Panc1 (cell line): ENCODE measurements at regions not wholly inside any gene's neighbourhood (a gene's known extent, or its start where the extent isn't known, plus 50 kb on each side); places are given as distances from the start of the nearest gene placed in this dataset.
"Not testable (repeated sequence)": the region's sequence is repeated elsewhere in the genome, so short reads cannot be mapped to it uniquely, and the experiment has no call there.

Experiments
- ATAC-seq: fragments of 200-7000 bp; cut with Tn5 transposase; 2 replicates; pipeline ENCODE4 v1.9.1; 2020; ENCODE audit warnings: mild to moderate bottlenecking, moderate library complexity
- BruUV-seq: library from RNA; stranded (reverse); fragments of 400-500 nt; replicated peaks from 2 replicates; lab custom pipeline; 2021; lab: Mats Ljungman, UMichigan
- CTCF ChIA-PET: fragments of 300-600 bp; sonication (Branson Sonifier 250); formaldehyde crosslinking; loops from one replicate; lab custom pipeline; 2022; ENCODE audit warnings: antibody characterized with exemption; lab: Charles Lee
- POLR2A ChIA-PET: fragments of 300-600 bp; sonication (Branson Sonifier 250); formaldehyde crosslinking; loops from one replicate; lab custom pipeline; 2022; ENCODE audit warnings: antibody characterized with exemption; lab: Charles Lee
- DNase-seq: peaks from one replicate; pipeline ENCODE4 v3.0.0-alpha.2; 2010; ENCODE audit warnings: low read depth, low spot score
- H3K27ac ChIP-seq: 2 replicates; pipeline ENCODE4 v1.5.1; 2011; ENCODE audit warnings: mild to moderate bottlenecking, low read length, inconsistent platforms
- H3K27me3 ChIP-seq: fragments of 200-500 bp; sonication (Bioruptor generic); 2 replicates; pipeline ENCODE4 v1.6.0; 2014; ENCODE audit warnings: low read length, inconsistent platforms; ENCODE audit not compliant: control insufficient read depth, insufficient read depth
- H3K36me3 ChIP-seq: fragments of 200-500 bp; sonication (Bioruptor generic); 2 replicates; pipeline ENCODE4 v1.5.1; 2014; ENCODE audit warnings: inconsistent platforms, mild to moderate bottlenecking, low read length, moderate library complexity; ENCODE audit not compliant: control insufficient read depth, insufficient read depth
- H3K4me1 ChIP-seq: 2 replicates; pipeline ENCODE4 v1.5.1; 2011; ENCODE audit warnings: inconsistent platforms, mild to moderate bottlenecking, low read length, moderate library complexity; ENCODE audit not compliant: control insufficient read depth, insufficient read depth
- H3K4me3 ChIP-seq, 2 experiments: 2 replicates each; pipeline ENCODE4 v1.5.1; 2011 to 2012; ENCODE audit warnings: low read depth in 2 of 2, low read length in 2 of 2, mild to moderate bottlenecking in 2 of 2, inconsistent platforms in 1 of 2, moderate library complexity in 1 of 2
- H3K9me3 ChIP-seq: fragments of 200-500 bp; sonication (Bioruptor generic); 2 replicates; pipeline ENCODE4 v1.5.1; 2014; ENCODE audit warnings: low read depth, mild to moderate bottlenecking, inconsistent platforms, low read length, moderate library complexity; ENCODE audit not compliant: control insufficient read depth, insufficient read depth
- CTCF ChIP-seq: fragments of 450-650 bp; IDR thresholded peaks from 2 replicates; pipeline ENCODE4 v1.5.1; 2017; ENCODE audit warnings: mild to moderate bottlenecking
- POLR2AphosphoS5 ChIP-seq: IDR thresholded peaks from 2 replicates; pipeline ENCODE4 v1.6.1; 2012; ENCODE audit warnings: mild to moderate bottlenecking, low read depth, low read length, moderate library complexity
- REST ChIP-seq, 2 experiments: IDR thresholded peaks; 2 replicates each; pipeline ENCODE4 v1.6.1; 2011 to 2012; ENCODE audit warnings: low read depth in 2 of 2, control low read depth in 1 of 2, low read length in 1 of 2, mild to moderate bottlenecking in 1 of 2, moderate library complexity in 1 of 2; ENCODE audit not compliant: insufficient read depth in 1 of 2
- SIN3A ChIP-seq: IDR thresholded peaks from 2 replicates; pipeline ENCODE4 v1.6.1; 2012; ENCODE audit warnings: low read depth, mild to moderate bottlenecking, low read length, moderate library complexity, borderline replicate concordance; ENCODE audit not compliant: insufficient read depth
- TCF7L2 ChIP-seq: IDR thresholded peaks from 2 replicates; pipeline ENCODE4 v1.6.1; 2011; ENCODE audit warnings: mild to moderate bottlenecking, low read depth, low read length, inconsistent platforms
- in situ Hi-C: cut with HindIII; loops from 2 replicates; pipeline ENCODE4 v1.10.0; 2016; ENCODE audit warnings: low sequenced_read_pairs, low pct_unique_long_range_greater_than_20kb
- intact Hi-C: fragments of 100-400 bp; cut with micrococcal nuclease; formaldehyde crosslinking; loops from one replicate; pipeline ENCODE4 v1.10.0; 2022; ENCODE audit not compliant: unreplicated experiment

GRCh38 chr6:164744301-164744700 lies 565.1 kb downstream of the C6orf118 start:
- no peak for TF ChIP-seq POLR2AphosphoS5
- no peak for TF ChIP-seq TCF7L2
- no peak for TF ChIP-seq CTCF
- TF ChIP-seq REST (IDR thresholded peaks at IDR 0.05; ENCODE audit: insufficient read depth in 1 of 2, low read depth in 2 of 2, low read length in 1 of 2), result no peak
- no peak for TF ChIP-seq SIN3A
- H3K9me3 ChIP-seq, result no peaks in the 10 kb centered on the region
- ATAC-seq, result no peak
- no TSS peak for BruUV-seq
- intact Hi-C loops, result no loop called here
- POLR2A ChIA-PET, result no interaction called here
- no peaks in the 10 kb centered on the region for H3K4me1 ChIP-seq
- in situ Hi-C loops, result no loop called here
- no peak overlapping the region for H3K27ac ChIP-seq
- DNase-seq, result no peak
- no peaks in the 10 kb centered on the region for H3K36me3 ChIP-seq
- no peaks in the 10 kb centered on the region for H3K27me3 ChIP-seq
- H3K4me3 ChIP-seq, result no peak overlapping the region
- CTCF ChIA-PET, result no interaction called here

GRCh38 chr6:164741938-164742451 lies 567.4 kb downstream of the C6orf118 start:
- in situ Hi-C loops (no loop called here), intact Hi-C loops (no loop called here)
- H3K27ac ChIP-seq, result no peak overlapping the region
- DNase-seq (no peak), ATAC-seq (no peak)
- POLR2A ChIA-PET, result no interaction called here
- no peaks in the 10 kb centered on the region for H3K9me3 ChIP-seq
- BruUV-seq, result no TSS peak
- H3K36me3 ChIP-seq, result no peaks in the 10 kb centered on the region
- H3K4me1 ChIP-seq, result no peaks in the 10 kb centered on the region
- no peak overlapping the region for H3K4me3 ChIP-seq
- H3K27me3 ChIP-seq, result no peaks in the 10 kb centered on the region
- no peak for TF ChIP-seq TCF7L2
- no peak for TF ChIP-seq SIN3A
- no peak for TF ChIP-seq REST (IDR thresholded peaks at IDR 0.05; ENCODE audit: insufficient read depth in 1 of 2, low read depth in 2 of 2, low read length in 1 of 2)
- no peak for TF ChIP-seq POLR2AphosphoS5
- TF ChIP-seq CTCF, result no peak
- CTCF ChIA-PET, result no interaction called here

GRCh38 chr6:164736090-164736489 lies 573.3 kb downstream of the C6orf118 start:
- H3K4me3 ChIP-seq, CTCF ChIA-PET, H3K36me3 ChIP-seq, in situ Hi-C loops, ATAC-seq, DNase-seq, POLR2A ChIA-PET, intact Hi-C loops, H3K9me3 ChIP-seq, BruUV-seq, H3K4me1 ChIP-seq, H3K27ac ChIP-seq, H3K27me3 ChIP-seq: not testable (repeated sequence)
